NCI-H345 treated with DMSO at 0.1 percent for 48 hours (cell line): ENCODE measurements at regions not wholly inside any gene's neighbourhood (a gene's known extent, or its start where the extent isn't known, plus 50 kb on each side); places are given as distances from the start of the nearest gene placed in this dataset.

Experiments
- DNase-seq: peaks from one replicate; lab custom pipeline; 2025; ENCODE audit not compliant: unreplicated experiment; lab: John Stamatoyannopoulos, UW

DNA sequence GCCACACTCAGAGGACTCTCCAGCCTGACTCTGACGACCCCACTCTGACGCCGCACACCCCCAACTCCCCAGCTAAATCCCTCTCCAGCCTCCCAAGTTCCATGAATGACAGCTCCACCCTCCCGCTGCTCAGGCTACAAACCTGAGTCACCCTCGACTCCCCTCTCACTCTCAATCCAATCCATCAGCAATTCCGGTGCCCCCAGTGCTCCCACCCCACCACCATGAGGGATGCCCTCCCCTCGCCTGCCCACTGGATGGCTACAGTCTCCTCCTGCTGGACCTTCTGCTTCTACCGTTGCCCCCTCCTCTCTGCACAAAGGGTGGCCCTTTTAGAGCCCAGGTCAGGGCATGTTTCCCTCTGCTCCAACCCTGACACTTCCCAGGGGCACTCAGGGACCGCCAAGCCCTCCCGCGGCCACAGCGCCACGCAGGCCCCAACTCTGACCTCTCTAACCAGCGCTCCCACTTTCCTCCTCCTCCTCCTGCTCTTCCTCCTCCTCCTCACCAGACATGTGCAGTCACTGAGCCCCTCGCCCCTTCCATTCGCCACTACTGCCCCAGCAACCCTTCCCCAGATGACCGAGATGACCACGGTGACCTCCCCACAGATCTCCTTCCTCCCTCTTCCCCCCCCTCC is 69.5 kb upstream of the NUP50 start:
- no peak for DNase-seq

DNA sequence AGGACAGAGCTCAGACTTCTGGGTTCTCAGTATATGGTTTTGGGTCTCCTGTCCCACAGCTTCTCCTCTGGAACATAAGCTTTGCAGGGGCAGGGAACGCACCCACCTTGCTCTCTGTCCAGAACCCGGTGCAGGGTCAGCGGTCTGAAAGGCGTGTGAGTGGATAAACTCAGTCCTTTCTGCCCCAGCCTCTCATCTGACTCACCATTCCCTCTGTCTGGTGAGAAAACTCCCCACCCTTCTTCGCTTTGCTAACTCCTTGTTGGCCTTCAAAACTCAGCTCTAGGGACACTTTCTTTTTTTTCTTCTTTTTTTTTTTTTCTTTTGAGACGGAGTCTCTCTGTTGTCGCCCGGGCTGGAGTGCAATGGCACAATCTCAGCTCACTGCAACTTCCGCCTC is 68.9 kb upstream of the NUP50 start:
- no peak for DNase-seq

DNA sequence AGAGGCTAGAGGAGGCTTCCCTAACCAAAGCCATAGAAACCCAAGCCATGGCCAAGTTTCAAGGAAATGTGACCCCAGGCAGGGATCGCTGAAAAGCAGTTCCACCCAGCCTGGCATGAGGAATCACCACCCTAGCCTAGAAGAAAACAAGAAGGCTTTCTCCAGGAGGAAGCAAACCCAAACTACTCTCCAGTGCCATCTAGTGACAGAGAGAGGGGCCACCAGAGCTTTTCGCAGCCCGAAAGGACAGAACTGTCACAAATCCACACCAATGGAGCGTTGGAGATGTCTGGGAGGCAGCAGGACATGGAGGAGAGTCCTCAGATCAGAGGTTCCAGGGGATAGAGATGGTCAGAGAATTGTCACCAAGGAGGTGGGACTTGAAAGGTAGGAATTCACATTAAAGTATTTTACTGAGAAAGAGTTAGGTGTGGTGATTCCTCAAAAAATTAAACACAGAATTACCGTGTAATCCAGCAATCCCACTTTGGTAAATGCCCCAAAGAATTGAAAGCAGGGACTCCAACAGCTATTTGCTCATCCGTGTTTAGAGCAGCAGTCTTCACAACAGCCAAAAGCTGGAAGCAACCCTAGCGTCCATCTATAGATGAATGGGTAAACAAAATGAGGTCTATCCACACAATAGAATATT is 67.3 kb upstream of the NUP50 start:
- DNase-seq, result peak; percentile 23

DNA sequence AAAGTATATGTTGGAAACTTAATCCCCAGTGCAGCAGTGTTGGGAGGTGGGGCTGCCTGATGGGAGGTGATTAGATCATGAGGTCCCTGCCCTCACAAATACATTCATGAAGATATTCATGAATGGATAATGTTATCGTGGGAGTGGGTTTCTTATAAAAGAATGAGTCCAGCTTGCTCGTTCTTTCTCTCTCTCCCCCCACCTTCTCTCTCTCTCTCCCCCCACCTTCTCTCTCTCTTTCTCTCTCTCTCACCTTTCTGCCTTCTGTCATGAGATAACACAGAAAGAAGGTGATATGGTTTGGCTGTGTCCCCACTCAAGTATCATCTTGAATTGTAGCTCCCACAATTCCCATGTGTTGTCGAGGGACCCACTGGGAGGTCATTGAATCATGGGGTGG is 66.7 kb upstream of the NUP50 start:
- DNase-seq, result no peak

DNA sequence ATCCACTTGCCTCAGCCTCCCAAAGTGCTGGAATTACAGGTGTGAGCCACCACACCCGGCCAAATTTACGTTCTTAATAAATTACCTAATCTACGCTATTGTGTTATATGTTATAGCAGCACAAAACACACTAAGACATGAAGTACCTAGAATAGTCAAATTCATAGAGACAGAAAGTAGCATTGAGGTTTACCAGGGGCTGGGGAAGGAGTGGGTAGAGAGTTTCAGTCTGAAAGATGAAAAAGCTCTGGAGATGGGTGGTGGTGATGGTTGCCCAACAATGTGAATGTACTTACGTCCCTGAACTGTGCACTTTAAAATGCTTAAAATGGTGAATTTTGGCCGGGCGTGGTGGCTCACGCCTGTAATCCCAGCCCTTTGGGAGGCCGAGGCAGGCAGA is 65.7 kb upstream of the NUP50 start:
- no peak for DNase-seq

DNA sequence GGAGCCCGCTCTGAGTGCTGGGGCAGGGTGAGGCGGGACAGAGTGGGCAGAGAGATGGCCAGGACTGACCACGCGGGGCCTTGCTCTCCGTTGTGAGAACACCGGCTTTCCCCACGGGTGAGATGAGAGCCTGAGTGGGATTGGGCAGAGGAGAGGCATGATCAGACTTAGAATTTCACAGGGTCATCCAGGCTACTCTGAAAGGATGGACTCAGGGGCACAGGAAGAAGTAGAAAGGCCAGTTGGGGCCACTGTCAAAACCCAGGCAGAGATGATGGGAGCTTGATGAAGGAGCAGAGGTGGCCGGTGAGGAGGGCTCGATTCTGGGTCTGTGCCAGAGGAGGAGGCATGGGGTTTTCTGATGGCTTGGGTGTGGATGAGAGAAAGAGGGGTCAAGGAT is 63.8 kb upstream of the NUP50 start:
- no peak for DNase-seq

DNA sequence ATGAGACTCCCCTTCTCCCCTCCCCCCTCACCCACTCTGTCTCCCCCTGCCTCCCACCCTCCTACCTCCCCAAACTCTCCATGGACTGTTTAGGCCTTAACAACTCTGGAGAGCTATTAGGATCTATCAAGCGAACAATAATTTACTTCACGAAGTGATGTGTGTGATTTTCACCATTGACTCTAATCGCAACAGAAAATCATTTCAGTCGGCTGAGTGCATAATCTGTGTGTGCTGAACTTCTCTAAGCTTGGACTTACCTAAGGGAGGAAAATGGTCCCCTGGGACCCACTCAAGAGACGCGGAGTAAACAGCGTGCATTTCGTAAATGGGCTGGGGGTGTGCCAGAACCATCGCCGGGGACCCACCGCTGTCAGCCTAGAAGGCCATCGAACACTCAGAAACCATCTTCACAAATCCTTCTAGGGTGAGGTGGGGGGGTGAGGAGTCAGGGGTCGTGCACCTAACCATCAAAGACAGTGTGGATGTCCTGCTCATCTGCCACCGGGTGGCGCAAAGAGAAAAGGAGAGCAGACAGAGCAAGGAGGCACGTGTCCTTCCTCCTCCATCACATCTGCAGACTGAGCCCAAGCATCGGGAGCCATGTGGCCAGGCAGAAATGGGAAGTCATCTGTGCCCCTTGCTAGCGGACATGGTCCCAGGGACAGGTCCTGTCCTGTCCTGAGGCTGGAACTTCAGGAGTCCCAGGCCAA is 62.1 kb upstream of the NUP50 start:
- DNase-seq, result no peak

DNA sequence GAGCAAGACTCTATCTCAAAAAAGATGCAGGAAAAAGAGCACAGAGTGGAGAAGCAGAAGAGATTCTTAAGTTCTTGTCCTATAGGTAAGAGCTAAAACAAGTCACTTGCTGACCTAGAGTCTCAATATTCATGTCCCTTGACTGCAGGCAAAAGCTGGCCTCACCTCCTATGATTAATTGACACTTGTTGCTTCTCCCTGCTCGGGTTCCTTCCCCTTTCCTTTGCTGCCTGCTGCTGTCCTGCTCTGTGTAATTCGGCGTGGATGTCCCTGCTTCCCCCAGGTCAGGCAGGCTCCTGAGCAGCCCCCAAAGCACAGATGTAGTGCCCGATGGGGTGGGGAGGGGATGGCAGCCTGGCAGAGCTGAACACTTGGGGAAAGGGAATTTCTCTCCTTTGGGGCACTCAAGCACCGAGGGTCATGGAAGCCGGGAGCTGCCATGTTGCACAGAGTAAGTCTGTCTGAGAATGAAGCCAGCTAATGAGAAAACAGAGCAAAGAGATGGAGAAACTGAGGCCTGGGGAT is 60.8 kb upstream of the NUP50 start:
- DNase-seq, result no peak

DNA sequence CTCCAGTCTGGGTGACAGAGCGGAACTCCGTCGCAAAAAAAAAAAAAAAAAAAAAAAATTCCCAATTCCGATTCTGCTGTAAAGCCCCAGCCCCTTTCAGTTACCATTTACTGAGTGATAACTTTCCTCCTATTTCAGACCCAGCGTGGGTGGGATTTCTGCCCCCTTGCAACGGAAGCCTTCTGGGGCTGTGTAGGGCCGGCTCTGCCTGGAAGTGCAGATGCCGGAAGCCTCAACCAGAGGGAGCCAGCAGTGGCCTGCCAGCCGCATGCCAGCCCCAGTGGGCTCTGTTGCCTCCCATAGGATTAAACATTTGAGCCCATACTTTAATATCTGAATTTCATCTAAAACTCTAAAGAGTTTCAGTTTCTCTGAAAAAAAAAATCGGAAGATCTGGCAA is 60.0 kb upstream of the NUP50 start:
- DNase-seq, result no peak

DNA sequence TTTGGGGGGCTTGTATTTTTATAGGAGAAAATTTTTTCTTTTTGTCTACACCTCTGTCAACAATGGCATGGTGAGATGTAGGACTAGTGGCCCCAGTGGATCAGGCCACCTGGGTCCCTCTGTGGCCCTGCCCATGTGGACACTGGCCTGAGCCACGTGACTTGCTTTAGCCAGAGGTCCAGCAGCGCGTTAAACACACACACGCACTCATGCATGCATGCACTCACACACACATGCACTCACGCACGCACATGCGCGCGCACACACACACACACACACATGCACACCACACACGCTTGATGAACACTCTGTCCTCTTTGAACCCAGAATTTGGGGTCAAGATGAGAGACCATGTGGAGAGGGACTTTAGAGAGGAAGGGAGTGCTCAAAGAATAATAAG is 59.4 kb upstream of the NUP50 start:
- no peak for DNase-seq

DNA sequence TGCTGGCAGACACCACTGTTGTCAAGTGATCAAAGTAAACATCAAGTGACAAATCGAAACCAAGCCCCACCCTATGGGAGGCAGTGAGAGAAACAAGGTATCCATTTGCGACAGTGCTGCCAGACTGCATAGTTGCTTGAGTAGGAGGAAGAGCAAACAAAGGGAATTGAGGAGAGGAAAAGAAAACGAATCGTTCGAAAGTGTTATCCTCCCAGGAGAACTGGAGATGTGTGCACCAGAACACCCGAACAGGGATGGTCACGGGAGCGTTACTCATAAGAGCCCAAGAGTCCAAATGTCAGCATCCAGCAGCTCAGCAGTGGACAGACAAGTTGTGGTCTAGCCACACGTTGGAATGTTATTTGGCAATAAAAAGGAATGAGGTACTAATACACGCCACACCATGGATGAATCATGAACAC is 58.4 kb upstream of the NUP50 start:
- no peak for DNase-seq

DNA sequence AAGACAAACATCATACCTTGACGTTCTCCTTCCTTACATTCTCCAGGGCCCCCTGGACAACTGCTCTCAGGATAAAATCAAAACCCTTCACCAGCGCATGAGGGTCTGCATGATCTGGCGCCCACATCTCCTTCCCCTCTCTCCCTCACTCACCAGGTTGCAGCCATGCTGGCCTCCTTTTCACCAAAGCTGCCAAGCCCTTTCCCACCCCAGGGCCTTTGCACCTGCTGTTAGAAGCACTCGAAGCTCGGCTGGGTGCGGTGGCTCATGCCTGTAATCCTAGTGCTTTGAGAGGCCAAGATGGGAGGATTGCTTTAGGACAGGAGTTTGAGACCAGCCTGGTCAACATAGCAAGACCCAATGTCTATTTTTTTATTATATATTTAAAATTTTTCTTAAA is 56.1 kb upstream of the NUP50 start:
- DNase-seq, result no peak

DNA sequence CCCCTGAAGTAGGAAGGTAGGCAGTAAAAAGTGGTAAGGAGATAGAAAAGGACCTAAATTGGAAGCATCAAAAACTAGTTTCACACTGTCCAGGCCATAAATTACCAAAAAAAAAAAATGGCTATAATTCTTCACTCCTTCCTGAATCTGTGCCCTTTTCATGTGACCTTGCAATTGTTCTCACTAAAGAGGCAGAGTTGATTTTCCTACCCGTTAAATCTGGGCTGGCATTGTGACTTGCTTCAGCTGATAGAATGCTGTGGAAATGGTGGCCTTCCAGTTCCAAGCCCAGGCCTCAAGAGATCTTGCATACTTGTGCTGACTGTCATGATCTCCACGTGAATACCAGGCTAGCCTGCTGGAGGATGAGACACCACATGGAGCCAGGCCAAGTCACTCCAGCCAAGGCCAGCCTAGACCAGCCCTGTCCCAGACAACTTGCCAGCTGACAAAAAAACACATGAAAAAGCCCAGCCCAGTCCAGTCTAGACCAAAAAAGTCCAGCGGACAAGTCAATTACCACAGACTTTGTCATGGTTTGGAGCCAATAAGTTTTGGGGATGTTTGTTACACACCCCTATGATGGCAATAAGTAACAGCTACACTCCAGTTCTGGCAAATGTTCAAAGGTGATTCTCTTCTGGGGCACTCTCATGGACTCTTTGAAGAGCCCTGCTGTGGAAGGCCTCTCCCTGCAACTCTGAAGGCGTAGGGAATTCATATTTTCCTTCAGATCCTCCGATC is 51.4 kb upstream of the NUP50 start:
- DNase-seq, result no peak
